ENCODE measurements at regions not wholly inside any gene's neighbourhood (a gene's known extent, or its start where the extent isn't known, plus 50 kb on each side); places are given as distances from the start of the nearest gene placed in this dataset.
"Not testable (repeated sequence)": the region's sequence is repeated elsewhere in the genome, so short reads cannot be mapped to it uniquely, and the experiment has no call there.

DNA sequence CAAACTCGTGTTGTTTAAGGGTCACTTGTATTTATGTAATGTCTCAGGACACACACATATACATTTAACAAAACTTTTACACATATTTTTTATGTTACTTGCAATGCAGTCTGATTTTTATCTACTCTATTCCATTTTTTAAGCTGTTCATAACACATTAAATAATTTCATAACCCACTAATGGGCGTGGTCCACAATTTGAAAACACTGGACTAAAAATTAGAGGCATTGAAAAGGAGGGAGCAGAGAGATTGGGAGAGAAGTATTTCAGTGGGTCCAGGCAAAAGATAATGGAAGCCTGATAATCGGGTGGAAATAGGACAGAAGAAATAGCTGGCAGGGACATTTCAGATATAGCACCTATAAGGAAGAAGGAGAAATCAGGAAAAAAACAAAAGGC lies 597.3 kb upstream of the CLINT1 start:
- ATAC-seq, result no peak
- DNase-seq (ENCODE audit: low spot score), result no peak

DNA sequence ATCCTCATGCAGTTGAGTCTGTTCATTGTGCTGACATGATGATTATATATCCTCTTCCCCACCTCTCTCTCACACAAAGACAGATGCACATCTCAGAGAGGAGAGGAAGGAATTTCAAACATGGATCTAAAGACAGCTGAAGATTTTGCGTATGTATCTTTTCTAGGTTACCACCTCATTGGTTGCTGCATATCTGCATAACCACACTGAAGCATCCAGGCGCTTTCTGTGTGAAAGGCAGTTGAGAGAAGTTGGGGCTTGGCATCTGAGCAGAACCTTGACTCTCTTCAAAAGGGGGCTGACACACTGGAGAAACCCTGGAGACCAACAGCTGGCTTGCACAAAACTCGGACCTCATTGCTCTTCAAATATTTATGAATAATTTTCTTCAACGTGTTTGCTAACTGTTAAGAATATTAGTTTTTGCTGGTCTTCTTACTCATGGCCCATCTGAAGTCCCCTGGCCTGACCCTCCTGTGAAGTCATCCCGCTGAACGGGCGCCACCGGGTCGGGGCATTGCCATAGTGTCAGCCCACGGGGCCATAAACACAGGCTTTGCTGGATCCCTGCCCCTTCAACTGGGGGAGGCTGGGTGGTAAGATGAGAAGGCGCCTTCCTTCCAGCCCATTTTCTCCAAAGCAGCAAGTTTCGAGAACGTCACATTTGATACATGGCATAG lies 593.2 kb upstream of the CLINT1 start:
- DNase-seq (ENCODE audit: low spot score) (no peak), ATAC-seq (no peak)

DNA sequence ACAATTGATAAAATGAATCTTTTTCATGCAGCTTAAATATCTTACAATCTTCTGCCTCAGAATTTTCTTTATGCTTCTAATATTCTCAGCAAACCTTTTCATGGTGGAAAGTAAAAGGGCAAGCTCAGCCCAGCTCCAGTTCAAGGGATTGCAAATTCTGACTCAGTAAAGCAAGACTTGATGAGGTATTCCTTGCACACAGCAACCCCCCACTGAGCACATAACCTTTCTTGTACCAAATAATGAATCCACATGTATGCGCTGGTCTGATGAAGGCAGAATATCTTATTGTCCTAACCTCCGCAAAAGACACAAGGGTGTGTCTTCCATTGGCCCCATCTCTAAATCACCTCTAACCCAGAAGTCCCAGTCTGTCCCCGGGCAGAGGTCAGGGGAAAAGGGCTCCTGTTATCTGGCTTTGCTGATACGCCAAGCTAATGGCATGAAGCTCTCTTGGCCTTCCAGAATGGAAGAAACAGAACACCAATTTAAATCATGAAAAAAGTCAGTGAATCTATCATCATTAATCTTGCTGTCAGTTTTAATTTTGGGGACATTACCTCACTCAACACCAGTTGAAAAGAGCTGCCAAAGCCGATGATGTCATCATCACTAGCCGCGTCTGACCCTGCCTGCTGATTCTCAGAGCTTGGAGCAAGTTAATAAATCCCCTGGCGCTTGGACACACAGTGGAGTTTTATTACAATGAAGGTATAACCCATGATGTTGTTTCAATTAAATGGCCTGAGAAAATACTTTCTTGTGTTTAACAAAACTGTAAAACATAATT lies 592.5 kb upstream of the CLINT1 start:
- DNase-seq (ENCODE audit: low spot score), result no peak
- ATAC-seq, result peak; percentile 80

DNA sequence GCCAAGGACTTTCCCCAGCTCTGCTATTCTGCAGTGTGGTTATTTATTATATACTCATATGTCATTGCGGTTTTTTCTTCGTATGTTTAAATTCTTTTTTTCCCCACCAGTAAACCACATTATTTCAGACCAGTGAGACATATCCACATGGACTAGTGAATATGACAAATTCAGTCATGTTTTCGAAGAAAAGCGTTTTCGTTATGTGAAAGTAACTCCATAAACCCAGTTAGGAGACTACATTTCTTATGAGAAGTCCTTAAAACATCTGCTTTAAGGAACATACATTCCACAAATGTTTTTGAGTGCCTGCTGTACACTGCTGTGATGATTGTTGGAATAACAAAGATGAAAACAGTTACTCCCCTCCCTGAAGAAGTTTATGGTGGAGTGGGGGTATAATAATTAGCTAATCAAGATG lies 591.8 kb upstream of the CLINT1 start:
- DNase-seq (ENCODE audit: low spot score) (no peak), ATAC-seq (no peak)

DNA sequence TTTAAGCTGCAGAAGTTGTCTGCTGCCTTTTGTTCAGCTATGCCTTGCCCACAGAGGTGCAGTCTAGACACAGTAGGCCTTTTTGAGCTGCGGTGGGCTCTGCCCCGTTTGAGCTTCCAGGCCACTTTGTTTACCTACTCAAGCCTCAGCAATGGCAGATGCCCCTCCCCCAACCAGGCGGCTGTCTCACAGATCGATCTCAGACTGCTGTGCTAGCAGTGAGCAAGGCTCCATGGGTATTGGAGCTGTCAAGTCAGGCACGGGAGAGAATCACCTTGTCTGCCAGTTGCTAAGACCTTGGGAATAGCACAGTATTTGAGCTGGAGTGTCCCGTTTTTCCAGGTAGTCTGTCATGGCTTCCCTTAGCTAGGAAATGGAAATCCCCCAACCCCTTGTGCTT lies 587.8 kb upstream of the CLINT1 start:
- not testable (repeated sequence) for ATAC-seq; DNase-seq (ENCODE audit: low spot score)

DNA sequence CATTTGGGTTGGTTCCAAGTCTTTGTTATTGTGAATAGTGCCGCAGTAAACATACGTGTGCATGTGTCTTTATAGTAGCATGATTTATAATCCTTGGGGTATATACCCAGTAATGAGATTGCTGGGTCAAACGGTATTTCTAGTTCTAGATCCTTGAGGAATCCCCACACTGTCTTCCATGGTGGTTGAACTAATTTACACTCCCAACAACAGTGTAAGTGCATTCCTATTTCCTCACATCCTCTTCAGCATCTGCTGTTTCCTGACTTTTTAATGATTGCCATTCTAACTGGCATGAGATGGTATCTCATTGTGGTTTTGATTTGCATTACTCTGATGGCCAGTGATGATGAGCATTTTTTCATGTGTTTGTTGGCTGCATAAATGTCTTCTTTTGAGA lies 580.3 kb upstream of the CLINT1 start:
- ATAC-seq; DNase-seq (ENCODE audit: low spot score): not testable (repeated sequence)

DNA sequence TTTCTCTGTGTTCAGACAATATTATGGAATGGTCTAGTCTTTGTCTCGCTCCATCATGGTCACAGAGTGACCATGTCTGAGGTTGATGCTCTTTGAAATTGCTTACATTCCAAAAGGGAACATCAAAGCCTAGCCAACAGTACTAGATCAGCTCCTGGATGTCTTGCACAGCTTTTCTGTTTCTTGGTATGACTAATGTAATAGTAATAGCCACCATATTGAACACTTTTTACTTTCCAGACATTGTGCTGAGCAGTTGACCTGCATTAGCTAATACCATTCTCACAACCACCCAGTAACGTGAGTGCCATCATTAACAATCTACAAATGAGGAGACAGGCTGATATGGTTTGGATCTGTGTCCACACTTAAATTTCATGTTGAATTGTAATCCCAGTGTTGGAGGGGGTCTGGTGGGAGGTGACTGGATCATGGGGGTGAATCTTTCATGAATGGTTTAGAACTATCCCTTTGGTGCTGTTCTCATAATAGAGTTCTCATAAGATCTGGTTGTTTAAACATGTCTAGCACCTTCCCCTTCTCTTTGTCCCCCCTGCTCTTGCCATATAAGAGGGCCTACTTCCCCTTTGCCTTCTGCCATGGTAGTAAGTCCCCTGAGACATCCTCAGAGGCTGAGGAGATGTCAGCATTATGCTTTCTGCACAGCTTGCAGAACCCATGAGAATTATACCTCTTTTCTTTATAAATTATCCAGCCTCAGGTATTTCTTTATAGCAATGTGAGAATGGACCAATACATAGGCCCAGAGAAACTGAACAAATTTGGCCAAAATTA lies 577.5 kb upstream of the CLINT1 start:
- DNase-seq (ENCODE audit: low spot score) (no peak), ATAC-seq (no peak)

DNA sequence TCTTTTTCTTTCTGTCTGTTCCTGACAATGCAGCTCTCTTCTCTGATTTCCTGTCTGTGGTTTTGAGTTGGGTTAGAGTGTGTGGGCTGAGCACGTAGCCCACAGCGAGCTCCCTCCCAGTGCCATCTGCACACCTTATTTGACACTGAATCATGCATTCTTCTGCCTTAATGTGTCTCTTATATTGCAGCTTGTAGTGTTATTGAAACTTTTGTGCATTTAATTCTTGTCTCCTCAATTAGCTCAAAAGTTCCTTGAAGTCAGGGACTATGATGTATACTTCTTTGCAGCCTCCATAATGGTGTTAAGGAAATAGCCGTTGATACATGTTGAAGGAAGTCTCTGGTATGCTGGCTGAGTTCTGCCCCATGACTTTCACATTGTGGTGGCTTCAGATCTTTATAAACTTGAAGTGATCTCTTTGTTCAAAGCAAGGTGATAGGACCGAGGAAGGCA lies 576.2 kb upstream of the CLINT1 start:
- ATAC-seq (peak; percentile 32), DNase-seq (ENCODE audit: low spot score) (no peak)

DNA sequence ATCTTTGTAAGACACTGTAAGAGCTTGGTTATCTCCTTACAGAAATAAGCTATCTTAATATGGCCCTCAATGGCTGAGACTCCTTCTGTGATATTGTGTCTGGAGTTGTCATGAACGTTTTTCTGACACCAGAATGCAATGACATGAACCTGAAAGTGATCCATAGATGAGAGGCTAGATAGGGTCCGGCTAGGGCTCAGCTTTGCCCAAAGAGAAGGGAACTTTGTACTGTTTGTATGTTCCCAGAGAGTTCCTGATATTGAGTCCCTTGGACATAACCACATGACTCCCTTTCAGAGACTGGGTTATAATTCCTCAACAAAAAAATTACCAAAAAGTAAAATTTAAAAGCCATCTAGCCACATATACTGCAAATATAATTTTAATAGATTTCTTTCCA lies 575.8 kb upstream of the CLINT1 start:
- ATAC-seq, result peak; percentile 95
- DNase-seq (ENCODE audit: low spot score), result peak; percentile 50

DNA sequence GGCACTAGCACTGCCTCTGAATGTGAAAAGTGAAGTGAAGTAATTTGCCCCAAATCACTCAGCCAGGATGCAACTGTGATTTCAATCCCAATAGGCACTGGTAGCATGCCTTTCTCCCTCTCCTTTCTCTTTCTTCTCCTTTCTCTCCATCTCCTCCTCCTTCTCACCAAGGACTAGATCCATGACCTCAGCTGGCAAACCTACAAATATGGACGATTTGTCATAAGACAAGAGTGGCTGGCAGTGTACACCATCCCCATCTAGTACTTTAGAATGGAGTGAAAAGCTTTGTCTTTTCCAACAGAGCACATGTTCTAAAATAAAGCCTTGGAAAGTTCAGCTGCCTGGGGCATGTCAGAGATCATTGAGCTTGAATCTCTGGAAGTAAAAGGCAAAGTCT lies 574.7 kb upstream of the CLINT1 start:
- no peak for DNase-seq (ENCODE audit: low spot score)

DNA sequence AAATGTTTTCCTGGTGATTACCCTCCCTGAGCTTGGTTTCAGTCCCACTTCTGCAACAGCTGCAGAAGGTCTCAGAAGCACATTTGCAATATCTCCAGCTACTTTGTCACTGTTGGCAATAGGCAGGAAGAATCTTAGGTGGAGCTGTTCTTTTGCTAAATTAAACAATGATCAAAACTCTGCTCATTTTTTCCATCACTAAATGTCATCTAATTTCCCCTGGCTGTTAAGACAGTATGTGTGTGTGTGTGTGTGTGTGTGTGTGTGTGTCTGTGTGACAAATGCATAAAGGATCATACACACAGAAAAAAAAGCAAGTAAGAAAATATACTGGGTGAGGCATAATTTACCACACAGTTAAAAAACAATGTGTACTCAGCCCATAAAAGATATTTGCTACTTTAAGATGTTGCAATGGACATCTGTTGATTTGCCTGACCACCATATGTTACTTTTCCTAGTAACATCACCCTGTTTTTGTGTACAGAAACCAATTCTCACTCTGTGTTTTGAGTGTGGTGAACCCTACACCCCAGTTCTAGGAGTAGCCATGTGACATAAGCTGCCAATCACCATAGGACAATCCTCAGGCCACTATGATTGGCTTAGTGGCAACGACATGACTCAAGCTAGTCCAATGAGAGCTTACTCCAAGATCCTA lies 572.6 kb upstream of the CLINT1 start:
- ATAC-seq (no peak), DNase-seq (ENCODE audit: low spot score) (no peak)

More for the DNA sequence above, 574.7 kb upstream of the CLINT1 start:
- no peak for ATAC-seq

DNA sequence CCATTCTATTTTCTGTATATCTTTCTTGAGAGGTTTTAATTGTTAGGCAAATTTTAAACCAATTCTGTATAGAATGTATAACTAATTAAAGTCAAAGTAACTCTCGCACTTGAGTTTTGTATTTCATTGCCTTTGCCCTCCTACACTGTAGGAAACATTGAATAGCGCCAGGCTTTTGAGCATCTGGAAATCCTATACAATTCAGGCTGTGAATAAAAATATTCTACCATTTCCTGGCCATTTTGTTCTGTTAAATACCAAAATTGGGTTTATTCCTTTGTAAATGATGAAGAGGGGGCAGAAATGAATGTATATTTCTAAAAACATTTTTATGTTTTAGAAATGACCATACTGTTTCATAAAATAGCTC lies 571.8 kb upstream of the CLINT1 start:
- no peak for DNase-seq (ENCODE audit: low spot score)
- no peak for ATAC-seq

DNA sequence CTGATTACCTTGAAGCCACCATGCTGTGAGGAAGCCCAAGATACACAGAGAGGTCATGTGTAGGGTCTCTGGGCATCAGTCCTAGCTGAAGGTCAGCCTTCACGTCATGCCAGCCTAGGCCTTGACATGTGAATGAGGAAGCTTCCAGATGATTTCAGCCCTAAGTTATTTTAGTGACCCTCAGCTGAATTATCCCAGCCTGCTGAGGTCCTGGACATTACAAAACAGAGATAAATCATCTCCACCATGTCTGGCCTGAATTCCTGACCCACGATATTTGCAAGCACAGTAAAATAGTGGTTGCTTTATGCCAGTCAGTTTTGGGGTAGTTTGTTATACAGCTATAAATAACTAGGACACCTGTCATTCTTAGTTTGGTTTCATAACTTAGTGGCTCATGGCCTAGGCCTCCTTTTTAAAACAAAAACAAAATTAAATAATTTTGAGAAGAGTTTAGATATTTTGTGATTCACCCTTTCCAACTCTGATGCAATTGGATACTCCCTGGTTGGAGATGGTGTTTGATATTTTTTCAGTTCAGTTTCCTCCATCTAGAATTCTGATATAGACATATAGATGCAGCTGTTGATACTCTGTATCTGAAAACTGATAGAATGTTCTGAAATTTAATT lies 571.3 kb upstream of the CLINT1 start:
- ATAC-seq, result no peak

DNA sequence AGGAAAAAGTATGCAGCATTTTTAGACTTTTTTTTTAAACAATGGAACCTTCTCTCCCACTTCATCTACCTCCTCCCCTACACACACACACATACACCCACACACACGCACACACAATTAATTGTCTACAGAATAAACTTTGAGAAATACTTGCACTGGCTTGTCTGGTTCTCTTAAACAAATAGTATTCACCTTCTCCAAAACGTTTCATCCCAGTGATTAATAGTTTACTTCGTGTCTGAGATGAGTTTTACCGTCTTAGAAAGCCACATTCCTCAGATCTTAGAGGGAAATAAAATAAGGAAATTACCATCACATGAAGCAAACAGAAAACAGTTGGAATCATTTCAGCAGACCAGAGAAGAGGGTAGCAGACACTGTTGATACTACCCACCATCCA lies 570.6 kb upstream of the CLINT1 start:
- no peak for ATAC-seq
- no peak for DNase-seq (ENCODE audit: low spot score)

More for the DNA sequence above, 571.3 kb upstream of the CLINT1 start:
- DNase-seq (ENCODE audit: low spot score), result no peak

DNA sequence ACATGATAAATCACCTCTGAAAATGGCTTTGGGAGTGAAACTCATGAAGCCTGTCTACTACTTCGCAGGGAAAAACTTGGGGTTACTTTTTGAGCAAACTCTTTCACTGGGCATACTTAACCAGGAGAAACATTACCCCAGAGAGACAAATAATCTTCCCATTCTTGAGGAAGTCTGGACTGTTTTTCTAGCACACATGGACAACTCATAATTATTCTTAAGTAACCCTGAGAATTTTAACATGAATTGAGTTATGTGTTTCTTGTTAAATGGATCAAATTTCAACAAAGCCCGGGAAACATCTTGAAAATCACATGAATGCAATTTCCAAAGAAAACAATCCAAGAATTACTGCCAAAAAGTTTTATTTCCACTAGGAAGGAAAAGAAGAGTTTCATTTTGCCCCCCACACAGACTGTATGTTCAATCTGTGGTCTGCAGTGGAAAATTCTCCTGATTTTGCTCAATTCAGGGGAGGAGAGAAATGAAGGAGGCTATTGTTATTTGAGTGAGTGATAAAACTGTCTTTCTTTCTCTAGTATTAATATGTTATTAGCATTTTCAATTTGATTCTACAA lies 564.8 kb upstream of the CLINT1 start:
- DNase-seq (ENCODE audit: low spot score), result no peak

DNA sequence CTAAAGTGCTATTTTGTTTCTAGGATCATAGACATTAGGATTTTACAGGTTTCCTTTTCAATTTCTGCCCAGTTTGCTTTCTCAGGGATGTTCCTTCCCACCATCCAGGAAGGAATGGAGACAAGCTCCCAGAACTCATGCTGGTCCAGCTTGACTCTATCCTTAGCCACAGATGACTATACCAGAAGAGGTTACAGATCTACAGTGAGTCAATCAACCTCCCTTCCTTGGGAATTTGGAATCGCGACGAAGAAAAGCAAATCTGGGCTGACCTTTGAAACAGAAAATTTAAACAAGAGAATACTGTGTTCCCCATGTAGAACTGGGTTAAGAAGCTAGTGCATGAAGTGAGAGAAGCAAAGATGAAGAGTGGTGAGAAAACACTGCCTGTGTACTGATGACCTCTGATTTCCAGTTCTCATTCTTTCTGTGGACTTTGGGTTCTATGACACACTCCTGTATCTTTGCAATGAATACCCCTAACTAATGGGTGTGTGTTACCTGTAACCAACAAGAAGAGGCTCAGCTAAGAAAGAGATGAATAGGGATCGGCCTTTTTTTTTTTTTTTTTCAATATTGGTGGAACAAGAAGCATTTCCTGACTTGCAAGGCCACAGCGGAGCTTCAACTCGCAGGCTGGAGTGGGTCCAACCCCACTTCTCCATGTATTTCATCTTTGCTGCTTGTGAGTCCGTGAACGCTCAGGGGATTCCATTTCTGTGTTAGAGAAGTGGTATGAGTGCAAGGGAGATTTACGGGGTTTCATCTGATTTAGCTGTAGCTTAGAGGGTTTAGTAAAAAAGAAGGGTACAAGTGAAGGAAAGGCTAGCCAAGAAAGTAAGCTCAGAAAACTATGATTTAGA lies 563.9 kb upstream of the CLINT1 start:
- DNase-seq (ENCODE audit: low spot score), result no peak
- peak; percentile 54 for ATAC-seq

More for the DNA sequence above, 564.8 kb upstream of the CLINT1 start:
- no peak for ATAC-seq

DNA sequence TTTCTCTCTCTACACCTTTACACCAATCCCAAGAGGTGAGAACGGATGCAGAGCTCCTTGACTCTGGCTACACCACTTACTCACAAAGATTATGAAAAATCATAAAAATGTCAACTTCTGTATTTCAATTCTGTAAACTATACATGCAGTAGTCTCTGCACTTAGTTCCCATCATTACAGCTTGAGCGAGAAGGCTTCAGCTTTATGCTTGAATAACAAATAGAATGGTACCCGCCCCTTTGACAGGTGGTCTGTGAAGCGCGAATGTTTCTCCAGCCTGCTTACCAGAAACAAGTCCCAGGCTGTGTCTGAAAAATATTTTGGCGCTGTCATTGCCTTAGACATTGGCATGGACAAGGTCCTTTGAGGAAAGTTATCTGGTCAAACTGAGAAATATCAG lies 562.4 kb upstream of the CLINT1 start:
- no peak for ATAC-seq
- no peak for DNase-seq (ENCODE audit: low spot score)

DNA sequence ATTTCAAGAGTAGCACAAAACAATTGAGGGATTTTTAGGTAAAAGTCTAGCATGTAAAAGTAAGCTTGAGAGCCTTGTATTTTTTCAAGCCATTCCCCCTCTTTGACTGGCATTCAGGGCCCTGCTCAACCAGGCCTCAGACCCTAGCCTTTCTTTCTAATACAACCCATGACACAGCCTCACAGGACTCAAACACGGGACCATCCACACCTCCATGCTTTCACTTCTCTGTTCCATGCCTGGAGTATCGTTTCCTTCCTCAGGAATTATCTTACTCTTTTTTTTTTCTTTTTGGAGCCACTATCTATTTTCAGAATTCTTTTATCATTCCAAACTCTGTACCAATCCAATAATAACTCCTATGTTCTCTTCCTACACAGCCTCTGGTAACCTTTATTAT lies 560.2 kb upstream of the CLINT1 start:
- ATAC-seq, result no peak
- no peak for DNase-seq (ENCODE audit: low spot score)

DNA sequence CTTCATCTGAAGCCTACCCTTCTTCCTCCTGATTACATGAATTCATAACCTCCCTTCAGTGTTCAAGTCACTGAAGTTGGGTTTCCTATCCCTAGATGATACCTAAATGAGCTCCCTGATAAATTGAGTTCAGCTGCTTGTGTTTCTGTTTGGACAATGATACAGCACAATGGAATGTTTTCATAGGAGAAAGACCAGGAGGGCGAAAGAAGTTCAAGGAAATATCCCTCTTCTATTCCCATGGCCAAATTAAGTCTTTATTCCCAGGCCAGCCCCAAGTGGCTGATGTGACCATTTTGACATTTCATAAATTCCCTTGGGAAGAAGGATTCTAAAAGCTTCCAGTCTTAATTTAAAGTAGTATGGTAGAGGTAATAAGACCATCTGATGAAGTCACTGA lies 555.8 kb upstream of the CLINT1 start:
- DNase-seq (ENCODE audit: low spot score) (no peak), ATAC-seq (no peak)

Measured in left lobe of liver (tissue), 2 donors.